GM19395 (cell line): ENCODE measurements at regions not wholly inside any gene's neighbourhood (a gene's known extent, or its start where the extent isn't known, plus 50 kb on each side); places are given as distances from the start of the nearest gene placed in this dataset.
"Not testable (repeated sequence)": the region's sequence is repeated elsewhere in the genome, so short reads cannot be mapped to it uniquely, and the experiment has no call there.

Source experiments
- ATAC-seq: cut with Tn5 transposase; IDR thresholded peaks from one replicate; pipeline ENCODE4 v1.9.1; 2021; ENCODE audit warnings: mild to moderate bottlenecking, moderate library complexity; ENCODE audit not compliant: unreplicated experiment

DNA sequence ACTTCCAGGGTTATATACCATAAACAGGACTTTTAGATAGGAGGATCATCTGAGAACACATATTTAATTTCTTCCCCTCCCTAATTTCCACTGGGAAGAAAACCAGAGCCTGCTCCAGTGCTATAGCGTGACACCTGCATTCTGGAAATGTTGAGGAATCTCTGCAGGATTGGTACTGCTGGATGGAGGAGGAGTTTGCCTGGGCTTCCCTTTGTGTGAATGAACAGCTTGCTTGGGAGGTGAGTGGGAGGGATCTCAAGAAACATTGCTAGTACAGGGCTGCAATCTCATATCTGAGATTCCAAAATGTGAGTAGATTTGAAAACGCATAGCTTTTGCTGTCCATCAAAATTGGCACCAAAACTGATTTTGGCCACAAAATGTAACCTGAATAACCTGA lies 295.9 kb upstream of the RGMA start:
- ATAC-seq = no peak

DNA sequence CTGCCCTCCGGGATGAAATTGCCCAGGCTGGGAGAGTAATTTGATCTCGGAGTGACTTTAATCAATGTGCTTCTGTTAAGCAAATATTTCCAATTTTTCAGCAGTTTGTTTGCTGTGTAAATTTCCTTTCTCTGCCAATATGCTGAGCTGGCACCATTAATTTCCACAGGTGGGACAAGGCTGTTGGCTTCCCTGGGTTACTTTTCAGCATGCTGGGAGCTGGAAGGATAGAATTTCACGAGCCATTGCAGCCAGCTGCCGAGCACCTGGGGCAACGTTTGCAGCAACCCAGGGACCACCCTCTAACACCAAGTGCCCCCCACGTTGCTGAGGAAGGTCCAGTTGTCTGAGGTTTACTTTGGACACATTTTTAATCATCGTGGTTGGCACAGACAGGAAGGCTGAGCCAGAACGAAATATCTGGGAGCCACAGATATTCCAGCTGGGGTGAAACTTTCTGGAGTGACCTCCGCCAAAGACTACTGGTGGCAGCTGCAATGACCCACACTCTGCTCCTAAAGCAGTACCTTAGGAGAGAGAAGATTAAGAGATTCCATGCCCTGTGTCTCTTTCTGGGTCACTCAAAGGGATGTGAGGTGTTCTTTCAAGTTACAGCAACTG lies 293.3 kb upstream of the RGMA start:
- ATAC-seq = no peak

DNA sequence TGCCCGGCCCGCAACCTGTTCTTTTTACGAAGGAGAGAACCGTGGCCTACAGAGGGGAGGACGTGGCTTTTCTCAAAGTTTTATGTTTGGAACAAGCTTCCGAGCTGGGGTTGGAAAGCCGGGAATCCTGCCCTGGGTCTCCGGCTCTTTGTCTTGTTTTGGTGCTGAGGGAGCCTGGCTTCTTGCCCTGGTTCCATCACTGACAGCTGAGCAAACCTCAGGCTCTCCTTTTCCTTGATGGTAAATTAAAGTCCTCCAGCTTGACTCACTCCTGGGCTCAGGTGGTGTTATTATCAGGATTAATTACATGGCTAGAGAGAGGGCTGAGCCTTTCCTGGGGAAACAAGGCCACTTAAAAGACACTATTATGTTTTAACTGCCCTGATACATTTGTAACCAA lies 289.5 kb upstream of the RGMA start:
- ATAC-seq = no peak

DNA sequence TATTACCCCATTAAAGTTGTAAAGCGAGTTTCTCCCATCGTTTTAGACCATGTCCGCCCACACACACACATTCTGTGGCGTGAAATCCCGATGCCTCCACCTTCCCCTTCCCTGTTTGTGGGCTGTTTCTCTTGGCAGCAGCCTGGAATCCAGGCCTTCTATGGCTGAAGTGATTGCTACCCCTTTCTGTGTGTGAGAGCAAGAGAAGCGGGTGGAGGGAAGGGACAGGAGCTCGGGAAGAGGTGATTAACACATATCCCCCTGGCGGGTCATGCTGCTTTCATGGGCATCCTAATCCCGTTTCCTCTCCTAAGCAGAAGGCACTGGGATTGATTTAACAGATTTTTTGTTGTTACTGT lies 283.8 kb upstream of the RGMA start:
- ATAC-seq = no peak

DNA sequence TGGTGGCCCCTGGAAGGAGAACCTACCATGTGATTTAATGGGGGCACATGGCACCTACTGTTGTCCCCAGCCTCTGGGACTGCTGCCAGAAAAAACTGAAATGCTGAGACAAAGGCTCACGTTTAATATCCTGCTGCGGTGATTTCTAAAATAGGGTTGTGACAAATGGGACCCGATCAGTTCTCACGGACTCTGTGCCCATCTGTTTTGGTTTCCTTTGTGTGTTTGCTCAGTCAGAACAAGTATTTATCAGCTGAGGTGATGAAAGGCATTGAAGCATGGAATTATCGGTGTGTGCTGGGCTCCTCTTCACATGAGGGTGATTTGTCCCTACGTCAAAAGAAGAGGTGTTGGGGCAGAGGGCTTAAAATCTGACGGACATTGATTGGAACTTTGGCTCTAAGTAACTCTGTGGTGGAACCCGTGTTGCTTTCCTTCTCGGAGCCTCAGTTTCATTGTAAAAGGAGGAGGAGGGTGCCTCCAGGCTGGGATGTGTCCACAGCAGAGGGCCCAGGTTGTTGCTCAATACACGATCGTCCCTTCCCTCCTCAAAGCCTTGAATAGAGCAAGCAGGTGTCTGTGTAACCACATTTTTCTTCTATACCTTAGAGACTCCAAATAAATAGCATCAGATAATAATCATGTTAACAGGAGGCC lies 283.3 kb upstream of the RGMA start:
- ATAC-seq = no peak

DNA sequence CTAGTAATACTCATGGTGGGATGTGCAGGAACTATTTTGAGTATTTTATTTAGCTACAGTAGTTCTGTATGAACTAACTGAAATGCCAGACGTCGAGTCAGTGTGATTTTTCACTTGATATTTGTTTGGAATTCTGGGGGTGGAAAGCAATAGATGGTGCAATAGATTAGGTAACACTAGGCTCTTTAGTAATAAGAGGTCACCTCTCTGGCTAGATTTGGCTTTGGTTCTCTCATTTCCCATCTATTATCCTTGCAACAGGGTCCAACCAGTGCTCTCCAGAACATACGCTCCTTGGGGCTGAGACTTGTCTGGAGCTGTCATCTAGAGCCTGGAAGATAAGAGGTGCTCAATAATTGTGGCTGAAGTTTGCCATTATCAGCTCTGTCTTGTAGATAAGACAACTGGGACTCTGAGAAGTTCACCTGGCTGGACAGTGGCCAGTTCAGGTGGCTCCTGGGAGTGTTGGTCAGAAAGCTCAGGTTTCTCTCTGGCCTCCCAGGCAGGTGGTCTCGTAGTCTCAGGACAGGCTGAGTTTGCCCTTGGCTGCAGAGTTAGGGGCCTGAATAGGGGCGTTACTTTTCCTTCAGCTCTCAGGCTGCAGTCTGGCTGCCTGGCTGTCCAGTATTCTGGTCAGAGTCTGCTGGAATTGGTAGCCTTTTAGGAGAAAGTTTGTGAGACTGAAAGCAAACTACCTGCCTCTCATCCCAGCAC lies 277.5 kb upstream of the RGMA start:
- no peak for ATAC-seq

DNA sequence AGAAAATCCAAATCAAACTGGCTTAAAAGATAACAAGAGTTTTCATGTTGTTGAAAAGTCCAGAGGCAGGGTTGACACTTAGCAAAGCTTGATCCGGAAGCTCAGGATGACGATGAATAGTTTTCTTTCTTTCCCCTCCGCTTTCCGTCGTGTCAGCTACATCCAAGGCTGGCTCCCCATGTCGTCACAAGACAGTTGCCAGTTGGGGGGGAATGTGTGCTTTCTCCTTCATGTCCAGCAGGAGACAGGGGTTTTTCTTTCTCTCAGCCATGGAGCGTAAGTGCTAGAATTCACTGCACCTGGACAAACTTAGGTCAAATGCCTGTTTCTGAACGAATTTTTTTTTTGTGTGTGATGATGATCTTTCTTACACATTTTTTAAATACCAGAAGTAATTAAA lies 273.8 kb upstream of the RGMA start:
- no peak for ATAC-seq

DNA sequence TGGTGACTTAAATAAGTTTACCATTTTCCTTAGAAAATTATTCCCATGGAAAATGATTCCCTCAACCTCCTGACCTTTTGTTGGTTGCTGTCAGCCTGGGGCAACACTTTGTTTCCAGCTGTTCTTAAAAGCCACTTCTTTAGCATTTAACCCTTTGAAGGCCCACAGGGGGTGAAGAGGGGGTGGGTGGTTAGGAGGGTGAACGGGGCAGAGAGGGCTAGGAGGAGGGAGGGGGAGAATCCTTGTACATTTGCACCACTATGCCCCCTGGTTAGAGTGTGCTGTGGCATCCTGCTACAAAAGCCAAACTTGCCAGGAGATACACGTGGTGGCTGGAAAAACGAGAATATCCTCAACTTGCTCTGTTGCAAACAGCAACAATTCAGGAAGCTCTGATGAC lies 273.2 kb upstream of the RGMA start:
- ATAC-seq = no peak

DNA sequence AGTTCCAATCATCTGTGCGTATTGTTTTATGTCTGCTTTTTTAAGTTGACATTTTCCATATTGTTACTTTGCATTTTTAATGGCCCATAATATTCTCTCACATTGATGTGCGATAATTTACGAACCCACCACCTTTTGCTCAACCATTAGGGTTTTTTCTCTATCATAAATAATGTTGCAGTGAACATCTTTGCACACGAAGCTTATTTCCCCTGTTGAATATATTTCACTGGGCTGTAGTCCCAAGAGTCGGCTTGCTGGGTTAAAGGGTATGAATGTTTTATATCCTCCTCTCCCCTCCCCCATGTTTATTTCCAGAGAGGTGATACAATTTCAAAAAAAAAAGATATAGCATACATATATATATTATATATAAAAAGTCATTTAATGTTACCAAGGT lies 272.7 kb upstream of the RGMA start:
- ATAC-seq = no peak

DNA sequence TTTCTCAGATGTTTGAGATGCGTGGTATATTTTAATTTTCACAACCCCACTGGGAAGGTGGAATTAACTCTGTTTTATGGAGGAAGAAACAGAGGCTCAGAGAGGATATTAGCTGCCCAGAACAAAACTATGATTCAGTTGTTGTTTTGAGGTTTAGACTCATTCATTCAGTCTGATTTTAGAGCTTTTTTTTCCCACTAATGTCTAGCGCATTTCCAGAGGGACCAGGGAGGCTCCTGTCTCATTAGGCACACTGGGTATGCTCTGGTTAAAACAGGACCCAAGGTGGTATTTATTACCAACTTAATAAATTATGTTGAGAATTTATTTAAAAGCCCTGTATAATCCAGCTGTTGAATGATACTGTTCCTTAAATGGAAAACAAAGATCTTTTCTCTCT lies 272.0 kb upstream of the RGMA start:
- no peak for ATAC-seq

DNA sequence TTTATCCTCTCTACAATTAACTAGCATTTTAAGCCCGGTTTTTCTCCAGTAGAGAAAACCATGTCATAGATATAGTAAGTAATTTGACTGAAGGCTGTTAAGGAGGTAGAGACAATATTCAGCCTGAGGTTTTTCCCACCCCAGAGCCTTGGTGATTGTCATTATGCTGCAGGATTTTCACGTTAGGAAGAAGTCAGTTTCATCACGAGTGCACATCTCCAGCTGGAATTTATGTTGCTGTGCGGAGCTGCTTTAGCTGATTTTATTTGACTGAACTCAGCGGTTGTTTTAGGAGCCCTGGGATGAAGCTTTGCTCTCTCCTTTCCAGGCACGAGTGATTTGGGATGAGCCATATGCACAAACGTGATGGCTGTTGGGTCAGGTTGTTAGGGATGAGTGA lies 271.3 kb upstream of the RGMA start:
- ATAC-seq = no peak

DNA sequence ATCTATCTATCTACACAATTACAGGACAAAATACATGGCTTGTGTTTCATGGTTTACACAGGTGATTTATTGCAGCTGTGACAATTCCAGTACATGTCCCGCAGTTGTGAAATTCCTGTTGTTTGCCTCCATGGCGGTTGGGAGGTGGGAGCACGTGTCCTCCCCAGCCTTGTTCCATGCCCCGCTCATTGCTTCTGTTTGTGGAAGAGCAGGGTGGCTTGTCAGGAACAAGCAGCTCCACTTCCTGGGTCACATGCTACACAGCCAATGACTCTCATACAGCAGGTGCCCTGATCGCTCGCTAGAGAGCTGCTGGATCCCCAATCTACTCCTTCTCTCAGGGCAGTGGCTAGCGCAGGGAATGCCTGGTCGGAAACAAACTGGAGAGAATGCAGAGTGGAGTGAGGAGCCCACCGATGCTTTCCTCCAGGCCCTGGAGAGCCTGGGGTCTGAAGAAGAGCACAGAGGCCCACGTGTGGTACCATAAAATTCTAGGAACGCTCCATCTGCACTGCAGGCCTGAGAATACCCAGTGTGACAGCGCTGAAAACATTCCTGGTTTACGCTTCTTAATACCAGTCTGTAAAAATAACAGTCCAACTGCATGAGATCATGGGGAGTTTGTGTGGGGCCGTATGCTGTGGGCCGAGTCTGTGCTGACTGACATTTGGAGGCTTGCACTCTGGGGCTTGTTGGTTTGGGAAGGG lies 270.6 kb upstream of the RGMA start:
- ATAC-seq = no peak

DNA sequence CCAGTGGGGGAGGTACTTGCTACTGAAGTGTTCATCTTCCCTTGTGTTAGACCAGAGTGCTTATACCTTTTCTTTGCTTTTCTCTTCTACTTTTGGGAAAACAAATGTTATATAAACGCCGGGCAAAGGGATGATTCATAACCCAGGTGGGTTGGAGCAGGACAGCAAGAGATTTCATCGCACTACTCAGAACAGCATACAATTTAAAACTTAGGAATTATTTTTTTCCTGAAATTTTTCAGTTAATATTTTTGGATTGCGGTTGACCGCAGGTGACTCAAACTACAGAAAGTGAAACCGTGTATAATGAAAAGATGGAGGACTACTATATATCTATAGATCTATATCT lies 270.0 kb upstream of the RGMA start:
- no peak for ATAC-seq

DNA sequence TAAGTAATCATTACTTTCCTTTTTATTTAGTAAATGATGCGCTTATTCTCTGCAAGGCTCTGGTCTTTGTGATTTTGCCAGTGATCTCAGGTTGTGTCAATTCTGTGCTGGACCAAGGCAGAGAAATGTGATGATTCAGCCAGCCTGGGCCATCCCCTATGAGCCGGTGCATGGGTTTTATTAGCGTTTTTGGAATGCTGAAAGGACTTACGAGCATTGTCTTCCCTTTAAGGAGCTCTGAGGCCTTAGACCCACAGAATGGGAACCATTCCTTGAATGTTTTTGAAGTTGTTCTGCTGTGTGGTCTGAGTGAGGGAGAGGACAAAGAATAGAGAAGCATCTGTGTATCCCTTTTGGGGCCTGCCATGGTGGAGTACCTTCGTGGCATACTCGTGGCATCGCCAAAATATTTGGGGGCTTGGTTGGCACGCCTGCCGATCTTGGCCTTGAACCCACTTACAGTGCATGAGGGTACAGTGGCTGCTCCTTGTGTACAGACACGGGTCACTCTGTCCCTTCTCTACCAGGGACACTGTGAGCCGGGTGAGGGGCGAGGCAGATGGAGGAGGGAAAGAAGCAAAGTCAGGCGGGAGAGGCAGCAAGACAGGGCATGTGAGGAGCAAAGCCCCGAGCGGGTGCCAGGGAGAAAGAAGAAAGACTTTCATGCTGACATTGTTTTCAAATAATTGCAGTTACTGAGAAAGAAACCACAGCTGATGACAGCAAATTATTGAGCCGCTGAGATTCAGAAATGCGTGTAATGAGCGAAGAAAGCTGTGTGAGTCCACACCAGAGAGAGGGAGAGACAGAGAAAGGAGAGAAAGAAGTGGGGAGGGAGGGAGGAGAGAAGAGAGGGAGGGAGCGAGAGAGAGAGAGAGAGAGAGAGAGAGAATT lies 269.4 kb upstream of the RGMA start:
- ATAC-seq = no peak

DNA sequence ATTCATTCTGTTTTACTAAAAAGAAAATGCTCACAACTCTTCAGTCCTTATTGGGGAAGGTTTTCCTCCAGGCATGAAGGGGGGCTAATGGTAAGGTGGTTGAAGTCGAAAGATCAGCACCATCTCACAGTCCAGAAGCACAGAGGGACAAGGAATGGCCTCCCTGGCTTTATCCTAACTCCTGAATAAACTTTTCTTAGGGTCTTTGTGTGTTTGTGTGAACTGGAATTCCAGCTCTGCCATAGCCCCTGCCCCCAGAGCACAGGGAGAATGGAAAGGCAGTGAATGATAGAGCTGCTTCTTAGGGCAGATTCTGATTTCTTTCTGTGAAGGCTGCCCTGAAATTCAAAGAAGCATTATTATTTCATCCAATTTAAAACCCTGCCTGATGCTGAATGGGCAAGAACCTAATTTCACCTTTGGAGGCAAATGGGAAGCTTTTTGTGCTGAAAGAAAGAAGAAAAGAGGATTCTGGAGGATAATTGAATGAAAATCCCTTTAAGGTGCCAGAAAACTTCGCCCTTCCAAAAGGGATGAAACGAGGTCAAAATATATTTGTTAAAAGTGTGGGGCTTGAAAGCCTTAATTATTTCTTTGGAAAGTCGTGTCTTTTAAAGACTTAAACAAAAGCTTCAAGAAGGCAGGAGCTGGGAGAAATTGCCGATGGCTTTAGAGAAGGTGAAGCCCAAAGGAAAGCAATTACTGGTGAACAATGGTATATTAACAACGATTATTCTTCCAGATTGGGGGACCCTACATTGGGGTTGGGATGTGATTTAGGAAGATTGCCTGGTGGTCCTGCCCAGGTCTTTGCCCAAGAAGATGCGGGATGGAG lies 259.9 kb upstream of the RGMA start:
- no peak for ATAC-seq

DNA sequence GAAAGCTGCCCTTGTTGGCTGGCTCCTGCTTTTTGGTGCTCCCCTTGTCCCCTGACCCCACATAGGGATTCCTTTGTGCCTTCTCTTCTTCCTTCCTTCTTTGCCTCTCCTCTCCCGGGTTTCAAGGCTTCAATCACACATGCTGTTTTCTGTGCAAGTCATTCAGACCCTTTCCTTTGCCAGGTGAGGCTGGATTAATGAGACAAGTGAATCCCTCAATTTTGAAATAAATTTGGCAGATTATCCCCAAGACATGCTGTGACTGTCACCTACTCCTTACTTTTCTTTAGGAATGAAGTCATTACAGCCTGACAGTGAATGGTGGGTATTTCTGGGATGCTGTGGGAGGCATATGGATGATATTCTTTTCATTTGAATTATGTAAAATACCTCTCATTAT lies 259.0 kb upstream of the RGMA start:
- no peak for ATAC-seq

DNA sequence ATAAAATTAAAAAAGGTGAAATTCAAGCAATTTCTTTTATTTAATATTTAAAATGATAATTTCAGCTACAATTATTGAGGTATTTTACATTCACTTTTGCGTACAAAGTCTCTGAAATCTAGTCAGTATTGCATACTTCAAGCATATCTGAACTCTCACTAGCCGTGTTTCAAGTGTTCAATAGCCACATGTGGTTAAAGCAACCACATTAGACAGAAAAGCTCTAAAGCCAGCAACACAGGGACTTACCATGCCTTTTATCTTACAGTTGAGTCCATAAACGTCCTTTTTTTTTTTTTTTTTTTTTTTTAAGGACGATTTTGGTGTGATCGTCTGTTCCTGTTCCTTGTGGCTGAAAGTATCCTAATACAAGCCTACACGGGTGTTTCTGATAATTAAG lies 257.0 kb upstream of the RGMA start:
- ATAC-seq = no peak

DNA sequence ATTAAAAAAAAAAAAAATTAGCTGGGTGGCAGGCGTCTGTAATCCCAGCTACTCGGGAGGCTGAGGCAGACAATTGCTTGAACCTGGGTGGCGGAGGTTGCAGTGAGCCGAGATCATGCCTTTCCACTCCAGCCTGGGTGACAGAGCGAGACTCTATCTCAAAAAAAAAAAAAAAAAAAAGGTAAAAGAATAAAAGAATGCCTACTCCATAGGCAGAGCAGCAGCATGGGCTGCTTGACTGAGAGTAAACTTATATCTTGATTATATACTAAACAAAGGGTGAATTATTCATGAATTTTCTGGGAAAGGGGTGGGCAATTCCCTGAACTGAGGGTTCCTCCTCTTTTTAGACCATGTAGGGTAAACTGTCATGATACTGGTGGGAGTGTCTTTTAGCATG lies 254.4 kb upstream of the RGMA start:
- not testable (repeated sequence) for ATAC-seq

DNA sequence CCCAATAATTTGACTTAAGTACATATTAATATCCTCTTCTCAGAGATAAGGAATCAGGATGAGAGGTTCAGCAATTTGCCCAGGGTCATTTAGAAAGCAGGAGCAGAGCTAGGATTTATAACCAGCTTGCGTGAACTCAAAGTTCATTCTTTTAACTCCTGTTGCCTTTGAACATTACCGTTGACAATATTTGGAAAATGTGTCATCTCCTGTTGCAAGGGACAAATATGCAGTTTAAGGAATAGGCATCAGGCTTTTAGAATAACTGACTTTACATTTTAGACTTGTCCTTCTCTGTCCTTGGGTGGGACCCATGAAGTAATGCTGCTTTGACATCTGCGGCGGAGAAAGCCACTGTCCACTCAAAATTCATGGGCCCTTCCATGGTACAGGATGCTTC lies 252.2 kb upstream of the RGMA start:
- ATAC-seq = no peak

DNA sequence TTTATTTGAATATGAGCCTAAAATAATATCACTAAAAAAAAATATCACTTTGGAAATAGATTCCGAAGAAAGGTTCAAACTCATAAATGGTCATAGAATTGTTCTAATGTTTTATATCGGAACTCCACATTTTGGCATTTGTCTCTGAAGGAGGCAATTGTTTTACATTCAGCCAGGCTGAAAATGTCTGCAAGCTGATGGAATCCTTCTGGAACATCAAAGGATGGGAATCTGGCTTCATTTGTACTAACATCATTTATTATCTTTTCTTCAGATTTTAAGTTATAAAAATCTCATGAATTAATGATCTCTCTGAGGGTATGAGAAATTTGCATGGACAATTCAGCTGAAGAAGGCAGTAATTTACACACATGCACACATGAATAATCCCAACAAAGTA lies 251.4 kb upstream of the RGMA start:
- ATAC-seq = no peak
